ENCODE measurements at regions not wholly inside any gene's neighbourhood (a gene's known extent, or its start where the extent isn't known, plus 50 kb on each side); places are given as distances from the start of the nearest gene placed in this dataset.

GRCh38 chr2:105655244-105655643 is 89.5 kb upstream of the NCK2 start:
- no peak for DNase-seq
- no peak for ATAC-seq (ENCODE audit: insufficient read depth, low read depth)
- TF ChIP-seq EZH2 (IDR thresholded peaks at IDR 0.05; ENCODE audit: borderline replicate concordance, low read depth, low read length, severe bottlenecking), result no peak
- no peak for TF ChIP-seq CTCF (IDR thresholded peaks at IDR 0.05; ENCODE audit: borderline replicate concordance, extremely low read depth, low read length, poor library complexity, severe bottlenecking)

GRCh38 chr2:105654474-105655004 is 90.2 kb upstream of the NCK2 start:
- no peak overlapping the region for H2AFZ ChIP-seq (ENCODE audit: low read depth, low read length)
- no peak overlapping the region for H3K9ac ChIP-seq (ENCODE audit: low read depth, low read length)
- H3K9me3 ChIP-seq (ENCODE audit: insufficient read depth, low read length, severe bottlenecking), result no peaks in the 10 kb centered on the region
- no peaks in the 10 kb centered on the region for H4K20me1 ChIP-seq (ENCODE audit: insufficient read depth, low read length)
- no peak for TF ChIP-seq CTCF (IDR thresholded peaks at IDR 0.05; ENCODE audit: borderline replicate concordance, extremely low read depth, low read length, poor library complexity, severe bottlenecking)
- no peak for TF ChIP-seq EZH2 (IDR thresholded peaks at IDR 0.05; ENCODE audit: borderline replicate concordance, low read depth, low read length, severe bottlenecking)
- H3K4me2 ChIP-seq (ENCODE audit: insufficient read depth, low read length), result no peak overlapping the region
- H3K27ac ChIP-seq (ENCODE audit: low read length), result no peak overlapping the region
- H3K36me3 ChIP-seq (ENCODE audit: insufficient read depth, low read length), result no peaks in the 10 kb centered on the region
- DNase-seq (no peak), ATAC-seq (ENCODE audit: insufficient read depth, low read depth) (no peak)
- H3K27me3 ChIP-seq (ENCODE audit: insufficient read depth, low read length, poor library complexity), result peaks cover 3% of the 10 kb centered on the region
- no peaks in the 10 kb centered on the region for H3K79me2 ChIP-seq (ENCODE audit: insufficient read depth, low read length)
- H3K4me3 ChIP-seq (ENCODE audit: low read depth in 1 of 2, low read length in 2 of 2), result no peak overlapping the region
- H3K4me1 ChIP-seq (ENCODE audit: insufficient read depth, low read length), result no peaks in the 10 kb centered on the region

More at GRCh38 chr2:105655244-105655643, 89.5 kb upstream of the NCK2 start:
- Histone ChIP-seq H4K20me1 (ENCODE audit: insufficient read depth, low read length) (no peaks in the 10 kb centered on the region), H3K4me2 (ENCODE audit: insufficient read depth, low read length) (no peak overlapping the region), H3K79me2 (ENCODE audit: insufficient read depth, low read length) (no peaks in the 10 kb centered on the region), H3K27me3 (ENCODE audit: insufficient read depth, low read length, poor library complexity) (peaks cover 3% of the 10 kb centered on the region), H3K36me3 (ENCODE audit: insufficient read depth, low read length) (no peaks in the 10 kb centered on the region), H3K9me3 (ENCODE audit: insufficient read depth, low read length, severe bottlenecking) (no peaks in the 10 kb centered on the region), H3K9ac (ENCODE audit: low read depth, low read length) (no peak overlapping the region), H2AFZ (ENCODE audit: low read depth, low read length) (no peak overlapping the region), H3K4me1 (ENCODE audit: insufficient read depth, low read length) (no peaks in the 10 kb centered on the region), H3K27ac (ENCODE audit: low read length) (no peak overlapping the region), H3K4me3 (ENCODE audit: low read depth in 1 of 2, low read length in 2 of 2) (no peak overlapping the region)

- no peak overlapping the region for H3K9ac ChIP-seq (ENCODE audit: low read depth, low read length)
- H3K27me3 ChIP-seq (ENCODE audit: insufficient read depth, low read length, poor library complexity), result peaks cover 3% of the 10 kb centered on the region
- no peak overlapping the region for H3K27ac ChIP-seq (ENCODE audit: low read length)
- no peak overlapping the region for H2AFZ ChIP-seq (ENCODE audit: low read depth, low read length)
- no peaks in the 10 kb centered on the region for H3K36me3 ChIP-seq (ENCODE audit: insufficient read depth, low read length)
- H3K4me1 ChIP-seq (ENCODE audit: insufficient read depth, low read length), result no peaks in the 10 kb centered on the region
- no peaks in the 10 kb centered on the region for H3K9me3 ChIP-seq (ENCODE audit: insufficient read depth, low read length, severe bottlenecking)
- H4K20me1 ChIP-seq (ENCODE audit: insufficient read depth, low read length), result no peaks in the 10 kb centered on the region
- DNase-seq (no peak), ATAC-seq (ENCODE audit: insufficient read depth, low read depth) (no peak)
- TF ChIP-seq EZH2 (IDR thresholded peaks at IDR 0.05; ENCODE audit: borderline replicate concordance, low read depth, low read length, severe bottlenecking) (no peak), CTCF (IDR thresholded peaks at IDR 0.05; ENCODE audit: borderline replicate concordance, extremely low read depth, low read length, poor library complexity, severe bottlenecking) (no peak)
- H3K79me2 ChIP-seq (ENCODE audit: insufficient read depth, low read length), result no peaks in the 10 kb centered on the region
- H3K4me2 ChIP-seq (ENCODE audit: insufficient read depth, low read length), result no peak overlapping the region
- H3K4me3 ChIP-seq (ENCODE audit: low read depth in 1 of 2, low read length in 2 of 2), result no peak overlapping the region
Measured at GRCh38 chr2:105653302-105653701, 91.4 kb upstream of the NCK2 start.
